DOHH2 (cell line): ENCODE measurements at regions not wholly inside any gene's neighbourhood (a gene's known extent, or its start where the extent isn't known, plus 50 kb on each side); places are given as distances from the start of the nearest gene placed in this dataset.
A peak's percentile ranks its signal among the peaks of the same experiment; 100 is the strongest.

ENCODE experiments used
- H3F3A ChIP-seq: fragments of 200-600 bp; sonication (generic), shearing (Covaris generic); 2 replicates; pipeline ENCODE4 v1.6.0; 2016; ENCODE audit warnings: antibody characterized with exemption, mild to moderate bottlenecking; ENCODE audit not compliant: control insufficient read depth, insufficient read depth
- H3K27ac ChIP-seq: fragments of 200-600 bp; sonication (generic); 2 replicates; pipeline ENCODE4 v1.5.1; 2014; ENCODE audit warnings: low read depth, mild to moderate bottlenecking, low read length, moderate library complexity
- H3K27me3 ChIP-seq: fragments of 200-600 bp; sonication (generic); 2 replicates; pipeline ENCODE4 v1.6.1; 2014; ENCODE audit warnings: mild to moderate bottlenecking, low read length, mixed read lengths; ENCODE audit not compliant: control insufficient read depth
- H3K36me3 ChIP-seq: fragments of 200-600 bp; sonication (generic); 2 replicates; pipeline ENCODE4 v1.6.1; 2014; ENCODE audit warnings: mild to moderate bottlenecking, low read length, moderate library complexity, mixed read lengths; ENCODE audit not compliant: control insufficient read depth
- H3K4me1 ChIP-seq: fragments of 200-600 bp; sonication (generic); 2 replicates; pipeline ENCODE4 v1.6.1; 2014; ENCODE audit warnings: mild to moderate bottlenecking, low read length, mixed read lengths; ENCODE audit not compliant: control insufficient read depth
- H3K4me2 ChIP-seq: fragments of 200-600 bp; sonication (generic); 2 replicates; pipeline ENCODE4 v1.6.0; 2014; ENCODE audit warnings: mild to moderate bottlenecking, low read length, moderate library complexity
- H3K4me3 ChIP-seq: fragments of 200-600 bp; sonication (generic); 2 replicates; pipeline ENCODE4 v1.5.1; 2014; ENCODE audit warnings: mild to moderate bottlenecking, low read length, mixed read lengths
- H3K79me2 ChIP-seq: fragments of 200-600 bp; sonication (generic); 2 replicates; pipeline ENCODE4 v1.6.1; 2014; ENCODE audit warnings: mild to moderate bottlenecking, low read length, mixed read lengths; ENCODE audit not compliant: control insufficient read depth
- H3K9me2 ChIP-seq: fragments of 200-600 bp; sonication (generic); replicated peaks from 2 replicates; pipeline ENCODE4 v1.6.1; 2014; ENCODE audit warnings: mild to moderate bottlenecking, low read length, mixed read lengths; ENCODE audit not compliant: control insufficient read depth
- H3K9me3 ChIP-seq: fragments of 200-600 bp; sonication (generic); 2 replicates; pipeline ENCODE4 v1.6.1; 2014; ENCODE audit warnings: antibody characterized with exemption, low read length, mixed read lengths; ENCODE audit not compliant: control insufficient read depth, insufficient read depth
- H4K20me1 ChIP-seq: fragments of 200-600 bp; sonication (generic); 2 replicates; pipeline ENCODE4 v1.6.0; 2014; ENCODE audit warnings: low read depth, mild to moderate bottlenecking, antibody characterized with exemption, low read length, moderate library complexity; ENCODE audit not compliant: control insufficient read depth, insufficient read depth
- EZH2phosphoT487 ChIP-seq: fragments of 200-600 bp; sonication (generic); IDR thresholded peaks from 2 replicates; pipeline ENCODE4 v1.6.1; 2017; ENCODE audit warnings: borderline replicate concordance, mild to moderate bottlenecking, antibody characterized with exemption, low read length, moderate library complexity, mixed read lengths
- TF ChIP-seq, protein P1 (sequence below): fragments of 200-600 bp; sonication (generic); IDR thresholded peaks from one replicate; pipeline ENCODE4 v1.5.1; 2014; ENCODE audit warnings: antibody characterized with exemption, mild to moderate bottlenecking, low read depth, low read length; ENCODE audit not compliant: poor library complexity, severe bottlenecking

DNA sequence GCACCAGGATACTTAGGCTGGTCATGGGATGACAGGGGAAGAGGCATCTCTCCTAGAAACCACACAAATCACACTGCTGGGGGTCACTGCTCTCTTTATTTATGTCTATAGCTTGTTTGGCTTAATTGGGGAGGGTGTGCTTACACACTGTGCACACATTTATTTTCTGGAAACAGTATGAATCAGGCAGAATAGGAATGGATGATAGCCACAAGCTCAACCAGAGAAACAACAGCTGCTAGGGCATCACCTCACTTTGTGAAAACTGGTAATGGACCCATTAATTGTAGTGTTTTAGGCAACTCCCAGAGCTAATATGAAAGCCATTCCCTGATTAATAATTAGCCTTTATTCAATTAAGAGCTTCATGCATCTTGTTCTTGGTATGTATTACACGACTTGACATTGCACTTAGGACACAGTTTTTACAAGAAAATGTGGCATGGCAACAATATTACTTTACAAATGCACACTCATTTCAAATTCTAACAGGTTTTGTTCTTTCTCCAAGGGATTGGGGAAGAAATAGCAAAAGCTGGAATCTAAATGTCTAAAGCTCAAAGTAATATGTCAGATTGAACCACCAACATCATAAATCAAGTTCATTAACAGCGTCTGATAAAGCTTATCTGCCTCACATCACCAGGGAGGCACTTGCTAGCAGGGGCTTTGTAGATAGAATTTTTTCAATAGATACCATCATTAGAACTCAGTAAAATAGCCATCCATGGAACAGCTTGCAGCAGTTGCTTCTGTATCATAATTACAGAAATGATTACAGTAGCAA, 361.9 kb upstream of the FSHR start:
- Histone ChIP-seq H3K36me3 (no peaks in the 10 kb centered on the region), H4K20me1 (no peaks in the 10 kb centered on the region), H3K4me1 (no peaks in the 10 kb centered on the region), H3K9me3 (no peaks in the 10 kb centered on the region), H3K27ac (no peak overlapping the region), H3K27me3 (no peaks in the 10 kb centered on the region), H3K79me2 (no peaks in the 10 kb centered on the region), H3K9me2 (no peaks in the 10 kb centered on the region), H3F3A (no peaks in the 10 kb centered on the region), H3K4me3 (no peak overlapping the region), H3K4me2 (no peak overlapping the region)
- no peak for TF ChIP-seq EZH2phosphoT487
- TF ChIP-seq, protein P1, sequence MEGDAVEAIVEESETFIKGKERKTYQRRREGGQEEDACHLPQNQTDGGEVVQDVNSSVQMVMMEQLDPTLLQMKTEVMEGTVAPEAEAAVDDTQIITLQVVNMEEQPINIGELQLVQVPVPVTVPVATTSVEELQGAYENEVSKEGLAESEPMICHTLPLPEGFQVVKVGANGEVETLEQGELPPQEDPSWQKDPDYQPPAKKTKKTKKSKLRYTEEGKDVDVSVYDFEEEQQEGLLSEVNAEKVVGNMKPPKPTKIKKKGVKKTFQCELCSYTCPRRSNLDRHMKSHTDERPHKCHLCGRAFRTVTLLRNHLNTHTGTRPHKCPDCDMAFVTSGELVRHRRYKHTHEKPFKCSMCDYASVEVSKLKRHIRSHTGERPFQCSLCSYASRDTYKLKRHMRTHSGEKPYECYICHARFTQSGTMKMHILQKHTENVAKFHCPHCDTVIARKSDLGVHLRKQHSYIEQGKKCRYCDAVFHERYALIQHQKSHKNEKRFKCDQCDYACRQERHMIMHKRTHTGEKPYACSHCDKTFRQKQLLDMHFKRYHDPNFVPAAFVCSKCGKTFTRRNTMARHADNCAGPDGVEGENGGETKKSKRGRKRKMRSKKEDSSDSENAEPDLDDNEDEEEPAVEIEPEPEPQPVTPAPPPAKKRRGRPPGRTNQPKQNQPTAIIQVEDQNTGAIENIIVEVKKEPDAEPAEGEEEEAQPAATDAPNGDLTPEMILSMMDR: no peak

- no peaks in the 10 kb centered on the region for H3K79me2 ChIP-seq
- no peak overlapping the region for H3K4me2 ChIP-seq
- no peaks in the 10 kb centered on the region for H3K4me1 ChIP-seq
- no peaks in the 10 kb centered on the region for H3K27me3 ChIP-seq
- no peak overlapping the region for H3K4me3 ChIP-seq
- TF ChIP-seq, protein P1: no peak
- TF ChIP-seq EZH2phosphoT487: no peak
- no peaks in the 10 kb centered on the region for H4K20me1 ChIP-seq
- H3F3A ChIP-seq: no peaks in the 10 kb centered on the region
- no peaks in the 10 kb centered on the region for H3K9me3 ChIP-seq
- no peaks in the 10 kb centered on the region for H3K9me2 ChIP-seq
- H3K27ac ChIP-seq: no peak overlapping the region
- no peaks in the 10 kb centered on the region for H3K36me3 ChIP-seq
Observed at GRCh38 chr2:49514201-49514600, 359.9 kb upstream of the FSHR start.

DNA sequence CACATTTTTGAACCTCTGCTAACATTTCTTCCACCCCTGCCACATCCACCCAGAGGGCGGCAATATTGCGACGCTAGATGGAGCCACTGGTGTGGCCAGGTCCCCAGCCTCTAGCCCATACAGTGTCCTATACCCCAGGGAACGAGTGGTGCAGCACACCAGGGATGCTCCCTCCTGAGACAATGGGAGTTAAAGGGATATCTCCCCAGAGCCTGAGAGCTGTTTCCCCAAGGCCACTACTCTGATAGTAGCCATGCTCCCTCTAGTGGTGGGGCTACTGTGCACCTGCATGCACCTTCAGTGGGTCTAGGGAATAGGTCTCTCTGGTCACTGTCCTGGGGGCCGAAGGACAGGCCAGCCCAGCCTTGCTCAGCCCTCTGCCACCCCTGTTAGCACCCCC, 336.4 kb upstream of the FSHR start:
- H3K27me3 ChIP-seq: no peaks in the 10 kb centered on the region
- H3K4me2 ChIP-seq: no peak overlapping the region
- H3K79me2 ChIP-seq: no peaks in the 10 kb centered on the region
- no peaks in the 10 kb centered on the region for H3K4me1 ChIP-seq
- H4K20me1 ChIP-seq: no peaks in the 10 kb centered on the region
- no peaks in the 10 kb centered on the region for H3K36me3 ChIP-seq
- H3K9me3 ChIP-seq: no peaks in the 10 kb centered on the region
- H3K9me2 ChIP-seq: no peaks in the 10 kb centered on the region
- H3K27ac ChIP-seq: no peak overlapping the region
- no peaks in the 10 kb centered on the region for H3F3A ChIP-seq
- TF ChIP-seq, protein P1: peak; percentile 69
- no peak for TF ChIP-seq EZH2phosphoT487
- no peak overlapping the region for H3K4me3 ChIP-seq
